ENCODE measurements at regions not wholly inside any gene's neighbourhood (a gene's known extent, or its start where the extent isn't known, plus 50 kb on each side); places are given as distances from the start of the nearest gene placed in this dataset.

DNA sequence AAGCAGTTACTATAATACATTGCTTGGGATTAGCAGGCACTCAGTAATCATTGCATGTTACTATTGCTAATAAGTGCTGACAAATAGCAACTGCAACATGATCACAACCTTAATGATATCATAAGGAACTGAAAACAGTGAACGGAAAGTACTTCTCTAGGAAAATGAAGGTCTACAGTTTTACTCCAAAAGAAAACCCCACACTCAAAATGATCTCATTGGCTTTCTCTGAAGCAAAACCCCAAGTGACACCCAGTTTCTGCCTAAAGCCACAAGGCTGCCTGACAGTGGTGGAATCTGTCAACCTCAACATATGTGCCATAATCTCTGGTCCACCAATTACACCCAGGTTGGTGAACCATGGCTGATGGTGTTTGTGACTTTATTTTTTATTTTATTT lies 137.6 kb downstream of the PTGER3 start:
- no peak overlapping the region for H3K27ac ChIP-seq
- no peaks in the 10 kb centered on the region for H3K9me3 ChIP-seq
- no peak overlapping the region for H3K4me3 ChIP-seq
- TF ChIP-seq, protein P1, sequence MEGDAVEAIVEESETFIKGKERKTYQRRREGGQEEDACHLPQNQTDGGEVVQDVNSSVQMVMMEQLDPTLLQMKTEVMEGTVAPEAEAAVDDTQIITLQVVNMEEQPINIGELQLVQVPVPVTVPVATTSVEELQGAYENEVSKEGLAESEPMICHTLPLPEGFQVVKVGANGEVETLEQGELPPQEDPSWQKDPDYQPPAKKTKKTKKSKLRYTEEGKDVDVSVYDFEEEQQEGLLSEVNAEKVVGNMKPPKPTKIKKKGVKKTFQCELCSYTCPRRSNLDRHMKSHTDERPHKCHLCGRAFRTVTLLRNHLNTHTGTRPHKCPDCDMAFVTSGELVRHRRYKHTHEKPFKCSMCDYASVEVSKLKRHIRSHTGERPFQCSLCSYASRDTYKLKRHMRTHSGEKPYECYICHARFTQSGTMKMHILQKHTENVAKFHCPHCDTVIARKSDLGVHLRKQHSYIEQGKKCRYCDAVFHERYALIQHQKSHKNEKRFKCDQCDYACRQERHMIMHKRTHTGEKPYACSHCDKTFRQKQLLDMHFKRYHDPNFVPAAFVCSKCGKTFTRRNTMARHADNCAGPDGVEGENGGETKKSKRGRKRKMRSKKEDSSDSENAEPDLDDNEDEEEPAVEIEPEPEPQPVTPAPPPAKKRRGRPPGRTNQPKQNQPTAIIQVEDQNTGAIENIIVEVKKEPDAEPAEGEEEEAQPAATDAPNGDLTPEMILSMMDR (IDR thresholded peaks at IDR 0.05), result no peak
- no peaks in the 10 kb centered on the region for H3K36me3 ChIP-seq
- DNase-seq (no peak), ATAC-seq (no peak)
- H3K4me1 ChIP-seq, result no peaks in the 10 kb centered on the region
- intact Hi-C loops (cut with DNase I), result no loop called here
- no peaks in the 10 kb centered on the region for H3K27me3 ChIP-seq

DNA sequence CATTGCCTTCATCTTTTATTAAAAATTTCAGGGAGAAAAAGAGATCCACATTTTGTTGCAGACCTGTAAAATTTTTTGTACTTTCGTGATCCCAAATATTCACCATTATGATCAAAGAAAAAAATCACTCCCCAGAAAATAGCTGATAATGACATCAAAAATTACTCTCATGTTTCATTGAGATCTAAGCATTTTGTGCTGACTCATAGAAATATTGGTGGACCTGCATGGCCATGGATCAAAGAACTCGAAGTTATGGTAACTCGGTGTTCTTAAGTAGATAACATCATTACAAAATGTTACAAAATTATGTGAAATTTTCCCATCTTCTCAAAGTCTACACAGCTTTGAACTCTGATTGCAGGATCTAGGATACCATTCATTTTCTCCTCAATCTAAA lies 135.8 kb downstream of the PTGER3 start:
- Histone ChIP-seq H3K36me3 (no peaks in the 10 kb centered on the region), H3K27me3 (no peaks in the 10 kb centered on the region), H3K27ac (no peak overlapping the region), H3K4me3 (no peak overlapping the region), H3K4me1 (no peaks in the 10 kb centered on the region), H3K9me3 (no peaks in the 10 kb centered on the region)
- no peak for ATAC-seq
- intact Hi-C loops (cut with DNase I), result no loop called here
- DNase-seq, result no peak
- TF ChIP-seq, protein P1 (IDR thresholded peaks at IDR 0.05), result no peak

DNA sequence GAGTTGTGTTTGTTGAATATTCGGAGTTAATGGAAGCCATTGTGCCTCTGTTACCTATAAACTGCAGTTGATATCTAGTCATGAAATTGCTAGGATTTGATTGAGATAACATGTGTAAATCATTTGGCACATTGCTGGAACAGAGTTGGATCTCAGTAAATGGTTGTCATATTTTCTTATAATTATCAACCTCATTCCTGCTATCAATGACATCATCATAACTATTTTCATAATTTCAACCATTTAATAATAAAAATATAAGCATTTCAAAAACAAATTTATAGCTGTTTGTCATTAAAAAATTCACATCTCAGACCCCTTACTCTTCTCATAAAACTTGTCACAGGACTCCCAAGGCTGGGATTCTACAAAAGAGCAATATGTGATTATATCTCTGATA lies 133.4 kb downstream of the PTGER3 start:
- Histone ChIP-seq H3K36me3 (no peaks in the 10 kb centered on the region), H3K27ac (no peak overlapping the region), H3K9me3 (no peaks in the 10 kb centered on the region), H3K27me3 (no peaks in the 10 kb centered on the region), H3K4me1 (no peaks in the 10 kb centered on the region), H3K4me3 (no peak overlapping the region)
- intact Hi-C loops (cut with DNase I), result no loop called here
- no peak for DNase-seq
- TF ChIP-seq, protein P1 (IDR thresholded peaks at IDR 0.05), result no peak
- no peak for ATAC-seq

DNA sequence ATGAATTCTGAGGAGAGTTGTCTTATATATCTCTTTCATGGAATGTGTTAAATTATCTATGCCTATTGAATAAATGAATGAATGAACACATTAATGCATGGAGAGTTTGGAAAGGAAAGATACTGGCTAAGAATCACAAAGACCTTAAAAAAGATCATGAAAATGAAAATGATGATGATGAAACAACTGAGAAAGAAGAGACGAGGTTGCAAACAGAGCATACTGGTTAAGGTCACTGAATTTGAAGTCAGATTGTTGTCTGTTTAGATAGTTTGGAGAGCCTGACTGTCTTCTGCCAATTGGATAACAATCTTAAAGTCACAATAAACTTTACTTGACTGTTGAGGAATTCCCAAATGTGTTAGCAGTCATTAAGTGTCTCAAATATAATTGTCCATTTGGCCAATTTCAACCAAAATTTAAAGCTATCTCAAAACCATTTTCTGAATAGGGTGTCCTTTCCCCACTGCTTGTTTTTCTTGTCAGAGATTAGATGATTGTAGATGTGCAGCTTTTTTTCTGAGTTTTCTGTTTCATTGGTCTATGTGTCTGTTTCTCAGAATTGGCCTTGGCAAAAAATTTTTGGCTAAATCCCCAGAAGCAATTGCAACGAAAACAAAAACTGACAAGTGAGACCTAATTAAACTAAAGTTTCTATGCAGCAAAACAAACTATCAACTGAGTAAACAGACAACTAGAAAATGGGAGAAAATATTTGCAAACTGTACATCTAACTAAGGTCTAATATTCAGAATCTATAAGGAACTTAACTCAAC lies 132.2 kb downstream of the PTGER3 start:
- Histone ChIP-seq H3K36me3 (no peaks in the 10 kb centered on the region), H3K27me3 (no peaks in the 10 kb centered on the region)

DNA sequence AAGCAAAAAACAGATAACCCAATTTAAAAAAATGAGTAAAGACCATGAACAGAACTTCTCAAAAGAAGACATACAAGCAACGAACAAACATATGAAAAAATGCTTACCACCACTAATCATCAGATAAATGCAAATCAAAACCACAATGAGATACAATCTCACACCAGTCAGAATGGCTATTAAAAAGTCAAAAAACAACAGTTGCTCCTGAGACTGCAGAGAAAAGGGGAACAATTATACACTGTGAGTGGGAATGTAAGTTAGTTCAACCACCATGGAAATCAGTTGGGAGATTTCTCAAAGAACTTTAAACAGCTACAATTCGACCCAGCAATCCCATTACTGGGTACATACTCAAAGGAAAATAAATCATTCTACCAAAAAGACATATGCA lies 131.6 kb downstream of the PTGER3 start:
- no peak for ATAC-seq
- H3K4me1 ChIP-seq, result no peaks in the 10 kb centered on the region
- H3K27me3 ChIP-seq, result no peaks in the 10 kb centered on the region
- TF ChIP-seq, protein P1 (IDR thresholded peaks at IDR 0.05), result no peak
- H3K36me3 ChIP-seq, result no peaks in the 10 kb centered on the region
- DNase-seq, result peak in 1 of 4 donors; percentile 1
- intact Hi-C loops (cut with DNase I), result no loop called here
- H3K4me3 ChIP-seq, result no peak overlapping the region
- H3K9me3 ChIP-seq, result peaks cover 0 to 1% of the 10 kb centered on the region in 2 donors
- no peak overlapping the region for H3K27ac ChIP-seq

More for the DNA sequence above, 132.2 kb downstream of the PTGER3 start:
- no peak overlapping the region for H3K27ac ChIP-seq
- H3K9me3 ChIP-seq, result no peaks in the 10 kb centered on the region
- intact Hi-C loops (cut with DNase I), result no loop called here
- DNase-seq (peak in 2 of 4 donors; percentile 28 to 39), ATAC-seq (no peak)
- TF ChIP-seq, protein P1 (IDR thresholded peaks at IDR 0.05), result no peak
- no peaks in the 10 kb centered on the region for H3K4me1 ChIP-seq
- no peak overlapping the region for H3K4me3 ChIP-seq
